Panc1 (cell line): ENCODE measurements at regions not wholly inside any gene's neighbourhood (a gene's known extent, or its start where the extent isn't known, plus 50 kb on each side); places are given as distances from the start of the nearest gene placed in this dataset.

Experiments
- ATAC-seq: fragments of 200-7000 bp; cut with Tn5 transposase; 2 replicates; pipeline ENCODE4 v1.9.1; 2020; ENCODE audit warnings: mild to moderate bottlenecking, moderate library complexity
- BruUV-seq: library from RNA; stranded (reverse); fragments of 400-500 nt; replicated peaks from 2 replicates; lab custom pipeline; 2021; lab: Mats Ljungman, UMichigan
- CTCF ChIA-PET: fragments of 300-600 bp; sonication (Branson Sonifier 250); formaldehyde crosslinking; loops from one replicate; lab custom pipeline; 2022; ENCODE audit warnings: antibody characterized with exemption; lab: Charles Lee
- POLR2A ChIA-PET: fragments of 300-600 bp; sonication (Branson Sonifier 250); formaldehyde crosslinking; loops from one replicate; lab custom pipeline; 2022; ENCODE audit warnings: antibody characterized with exemption; lab: Charles Lee
- DNase-seq: peaks from one replicate; pipeline ENCODE4 v3.0.0-alpha.2; 2010; ENCODE audit warnings: low read depth, low spot score
- H3K27ac ChIP-seq: 2 replicates; pipeline ENCODE4 v1.5.1; 2011; ENCODE audit warnings: mild to moderate bottlenecking, low read length, inconsistent platforms
- H3K27me3 ChIP-seq: fragments of 200-500 bp; sonication (Bioruptor generic); 2 replicates; pipeline ENCODE4 v1.6.0; 2014; ENCODE audit warnings: low read length, inconsistent platforms; ENCODE audit not compliant: control insufficient read depth, insufficient read depth
- H3K36me3 ChIP-seq: fragments of 200-500 bp; sonication (Bioruptor generic); 2 replicates; pipeline ENCODE4 v1.5.1; 2014; ENCODE audit warnings: inconsistent platforms, mild to moderate bottlenecking, low read length, moderate library complexity; ENCODE audit not compliant: control insufficient read depth, insufficient read depth
- H3K4me1 ChIP-seq: 2 replicates; pipeline ENCODE4 v1.5.1; 2011; ENCODE audit warnings: inconsistent platforms, mild to moderate bottlenecking, low read length, moderate library complexity; ENCODE audit not compliant: control insufficient read depth, insufficient read depth
- H3K4me3 ChIP-seq, 2 experiments: 2 replicates each; pipeline ENCODE4 v1.5.1; 2011 to 2012; ENCODE audit warnings: low read depth in 2 of 2, low read length in 2 of 2, mild to moderate bottlenecking in 2 of 2, inconsistent platforms in 1 of 2, moderate library complexity in 1 of 2
- H3K9me3 ChIP-seq: fragments of 200-500 bp; sonication (Bioruptor generic); 2 replicates; pipeline ENCODE4 v1.5.1; 2014; ENCODE audit warnings: low read depth, mild to moderate bottlenecking, inconsistent platforms, low read length, moderate library complexity; ENCODE audit not compliant: control insufficient read depth, insufficient read depth
- POLR2AphosphoS5 ChIP-seq: IDR thresholded peaks from 2 replicates; pipeline ENCODE4 v1.6.1; 2012; ENCODE audit warnings: mild to moderate bottlenecking, low read depth, low read length, moderate library complexity
- REST ChIP-seq, 2 experiments: IDR thresholded peaks; 2 replicates each; pipeline ENCODE4 v1.6.1; 2011 to 2012; ENCODE audit warnings: low read depth in 2 of 2, control low read depth in 1 of 2, low read length in 1 of 2, mild to moderate bottlenecking in 1 of 2, moderate library complexity in 1 of 2; ENCODE audit not compliant: insufficient read depth in 1 of 2
- SIN3A ChIP-seq: IDR thresholded peaks from 2 replicates; pipeline ENCODE4 v1.6.1; 2012; ENCODE audit warnings: low read depth, mild to moderate bottlenecking, low read length, moderate library complexity, borderline replicate concordance; ENCODE audit not compliant: insufficient read depth
- TCF7L2 ChIP-seq: IDR thresholded peaks from 2 replicates; pipeline ENCODE4 v1.6.1; 2011; ENCODE audit warnings: mild to moderate bottlenecking, low read depth, low read length, inconsistent platforms
- in situ Hi-C: cut with HindIII; loops from 2 replicates; pipeline ENCODE4 v1.10.0; 2016; ENCODE audit warnings: low sequenced_read_pairs, low pct_unique_long_range_greater_than_20kb
- intact Hi-C: fragments of 100-400 bp; cut with micrococcal nuclease; formaldehyde crosslinking; loops from one replicate; pipeline ENCODE4 v1.10.0; 2022; ENCODE audit not compliant: unreplicated experiment
- TF ChIP-seq, protein P1 (sequence below): fragments of 450-650 bp; IDR thresholded peaks from 2 replicates; pipeline ENCODE4 v1.5.1; 2017; ENCODE audit warnings: mild to moderate bottlenecking

DNA sequence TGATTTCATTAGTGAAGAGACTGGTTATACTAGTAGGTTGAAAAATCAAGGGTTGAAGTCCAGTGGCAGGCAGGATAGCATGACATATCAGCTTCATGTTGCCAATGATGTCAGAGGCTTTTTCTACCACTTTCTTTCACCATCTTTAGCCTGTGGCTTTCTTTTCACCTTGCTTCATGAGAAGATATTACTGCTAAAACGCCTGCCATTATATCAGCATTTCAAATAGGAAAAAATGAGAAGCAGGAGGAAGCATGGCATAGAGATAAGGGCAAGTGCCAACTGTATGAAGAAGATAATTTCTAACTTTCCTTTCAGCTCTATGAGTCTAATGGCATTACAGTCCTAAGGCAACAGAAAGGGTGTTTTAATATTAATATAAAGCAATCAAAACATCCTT, 270.2 kb upstream of the SYT4 start:
- no TSS peak for BruUV-seq
- CTCF ChIA-PET = interaction anchor here (0.6 kb wide), 1 partner anchor 17 kb away, joined by 3 read pairs; no protein-coding TSS in a partner anchor
- ATAC-seq = no peak

DNA sequence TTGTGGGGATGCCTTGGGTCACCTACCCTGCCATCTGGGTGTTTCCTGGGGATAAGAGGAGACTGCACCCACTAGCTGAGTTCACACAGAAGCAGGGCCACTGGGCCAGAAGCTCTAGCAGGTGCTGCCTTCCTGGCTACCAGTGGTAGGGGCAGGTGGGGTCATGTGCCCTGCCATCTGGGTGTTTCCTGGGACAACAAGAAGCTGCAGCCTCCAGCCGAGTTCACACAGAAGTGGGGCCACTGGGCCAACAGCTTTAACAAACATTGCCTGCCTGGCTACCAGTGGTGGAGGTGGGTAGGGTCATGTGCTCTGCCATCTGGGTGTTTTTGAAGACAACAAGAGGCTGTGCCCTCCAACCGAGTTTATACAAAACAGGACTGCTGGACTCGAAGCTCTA, 282.2 kb upstream of the SYT4 start:
- Histone ChIP-seq H3K27ac (no peak overlapping the region), H3K36me3 (no peaks in the 10 kb centered on the region), H3K27me3 (no peaks in the 10 kb centered on the region), H3K9me3 (no peaks in the 10 kb centered on the region), H3K4me1 (no peaks in the 10 kb centered on the region), H3K4me3 (no peak overlapping the region)
- intact Hi-C loops = no loop called here
- no peak for ATAC-seq
- TF ChIP-seq TCF7L2 (no peak), REST (IDR thresholded peaks at IDR 0.05; ENCODE audit: insufficient read depth in 1 of 2, low read depth in 2 of 2, low read length in 1 of 2) (no peak), SIN3A (no peak), POLR2AphosphoS5 (no peak)
- TF ChIP-seq, protein P1, sequence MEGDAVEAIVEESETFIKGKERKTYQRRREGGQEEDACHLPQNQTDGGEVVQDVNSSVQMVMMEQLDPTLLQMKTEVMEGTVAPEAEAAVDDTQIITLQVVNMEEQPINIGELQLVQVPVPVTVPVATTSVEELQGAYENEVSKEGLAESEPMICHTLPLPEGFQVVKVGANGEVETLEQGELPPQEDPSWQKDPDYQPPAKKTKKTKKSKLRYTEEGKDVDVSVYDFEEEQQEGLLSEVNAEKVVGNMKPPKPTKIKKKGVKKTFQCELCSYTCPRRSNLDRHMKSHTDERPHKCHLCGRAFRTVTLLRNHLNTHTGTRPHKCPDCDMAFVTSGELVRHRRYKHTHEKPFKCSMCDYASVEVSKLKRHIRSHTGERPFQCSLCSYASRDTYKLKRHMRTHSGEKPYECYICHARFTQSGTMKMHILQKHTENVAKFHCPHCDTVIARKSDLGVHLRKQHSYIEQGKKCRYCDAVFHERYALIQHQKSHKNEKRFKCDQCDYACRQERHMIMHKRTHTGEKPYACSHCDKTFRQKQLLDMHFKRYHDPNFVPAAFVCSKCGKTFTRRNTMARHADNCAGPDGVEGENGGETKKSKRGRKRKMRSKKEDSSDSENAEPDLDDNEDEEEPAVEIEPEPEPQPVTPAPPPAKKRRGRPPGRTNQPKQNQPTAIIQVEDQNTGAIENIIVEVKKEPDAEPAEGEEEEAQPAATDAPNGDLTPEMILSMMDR = no peak
- DNase-seq = no peak
- ChIA-PET CTCF (no interaction called here), POLR2A (no interaction called here)
- in situ Hi-C loops = no loop called here
- no TSS peak for BruUV-seq

More for the DNA sequence above, 270.2 kb upstream of the SYT4 start:
- POLR2A ChIA-PET = no interaction called here
- Histone ChIP-seq H3K27me3 (no peaks in the 10 kb centered on the region), H3K4me3 (no peak overlapping the region), H3K9me3 (no peaks in the 10 kb centered on the region), H3K4me1 (no peaks in the 10 kb centered on the region), H3K36me3 (no peaks in the 10 kb centered on the region), H3K27ac (no peak overlapping the region)
- no peak for DNase-seq
- in situ Hi-C loops = no loop called here
- intact Hi-C loops = no loop called here
- TF ChIP-seq POLR2AphosphoS5 (no peak), SIN3A (no peak), REST (IDR thresholded peaks at IDR 0.05; ENCODE audit: insufficient read depth in 1 of 2, low read depth in 2 of 2, low read length in 1 of 2) (no peak)
- TF ChIP-seq, protein P1 = no peak
